ENCODE measurements at regions not wholly inside any gene's neighbourhood (a gene's known extent, or its start where the extent isn't known, plus 50 kb on each side); places are given as distances from the start of the nearest gene placed in this dataset.
"Not testable (repeated sequence)": the region's sequence is repeated elsewhere in the genome, so short reads cannot be mapped to it uniquely, and the experiment has no call there.

DNA sequence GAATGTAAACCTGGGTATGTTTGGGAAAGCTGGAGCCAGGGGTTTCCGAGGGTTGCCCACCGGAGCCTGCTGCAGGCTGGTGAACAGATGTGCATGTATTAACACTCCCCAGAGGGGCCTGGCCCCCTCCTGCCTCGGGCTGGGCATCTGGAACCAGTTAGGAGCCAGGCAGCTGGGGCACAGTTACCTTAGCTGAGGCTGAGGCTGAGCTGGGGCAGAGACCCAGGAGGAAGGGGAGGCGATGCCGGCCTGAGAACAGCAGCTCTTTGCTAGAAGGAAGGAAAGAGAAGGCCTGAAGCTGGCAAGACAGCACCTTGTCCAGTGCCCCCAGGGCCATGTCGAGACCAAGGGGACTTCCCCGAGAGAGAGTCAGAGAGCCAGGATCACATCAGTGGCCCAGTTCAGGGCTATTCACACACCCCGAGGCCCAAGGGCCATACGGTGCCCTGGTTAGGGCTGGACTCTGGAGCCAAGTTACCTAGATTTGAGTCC, 65.8 kb downstream of the RMI2 start:
- TF ChIP-seq POLR2A (IDR thresholded peaks at IDR 0.05; ENCODE audit: low read length) (no peak), GATA1 (IDR thresholded peaks at IDR 0.05; ENCODE audit: low read depth, low read length) (no peak)
- no peak for DNase-seq

DNA sequence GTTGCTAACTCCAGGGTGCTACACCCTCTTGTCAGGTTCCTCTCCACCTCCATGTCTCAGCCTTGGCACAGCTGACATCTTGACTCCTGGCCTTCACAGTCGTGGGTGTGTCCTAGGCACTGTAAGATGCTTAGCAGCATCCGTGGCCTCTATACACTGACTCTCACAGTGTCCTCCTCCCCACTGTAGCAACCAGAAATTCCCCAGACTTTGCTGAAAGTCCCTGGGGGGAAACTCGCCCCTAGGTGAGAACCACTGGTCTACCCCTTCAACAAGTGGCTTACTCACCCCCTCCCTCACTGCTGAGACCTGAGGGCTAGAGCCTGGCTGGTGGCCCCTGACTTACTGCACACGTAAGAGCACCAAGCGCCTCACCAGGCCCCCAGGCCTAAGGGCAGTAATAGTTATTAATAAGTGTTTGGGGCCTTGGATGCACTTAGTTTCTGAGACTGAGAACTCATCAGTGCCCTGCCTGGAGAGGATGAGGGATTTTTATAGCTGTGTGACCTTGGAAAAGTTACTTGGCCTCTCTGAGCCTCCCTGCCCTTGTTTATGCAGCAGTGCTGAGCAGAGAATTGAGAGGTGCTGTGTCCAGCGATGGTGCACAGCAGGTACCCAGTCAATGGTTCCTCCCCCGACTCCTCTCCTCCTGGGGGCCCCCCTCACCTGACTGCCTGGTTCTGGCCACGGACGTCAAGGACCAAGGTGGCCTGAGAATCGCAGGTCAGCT, 67.1 kb downstream of the RMI2 start:
- DNase-seq, result no peak
- no peak for TF ChIP-seq GATA1 (IDR thresholded peaks at IDR 0.05; ENCODE audit: low read depth, low read length)
- TF ChIP-seq POLR2A (IDR thresholded peaks at IDR 0.05; ENCODE audit: low read length), result no peak

DNA sequence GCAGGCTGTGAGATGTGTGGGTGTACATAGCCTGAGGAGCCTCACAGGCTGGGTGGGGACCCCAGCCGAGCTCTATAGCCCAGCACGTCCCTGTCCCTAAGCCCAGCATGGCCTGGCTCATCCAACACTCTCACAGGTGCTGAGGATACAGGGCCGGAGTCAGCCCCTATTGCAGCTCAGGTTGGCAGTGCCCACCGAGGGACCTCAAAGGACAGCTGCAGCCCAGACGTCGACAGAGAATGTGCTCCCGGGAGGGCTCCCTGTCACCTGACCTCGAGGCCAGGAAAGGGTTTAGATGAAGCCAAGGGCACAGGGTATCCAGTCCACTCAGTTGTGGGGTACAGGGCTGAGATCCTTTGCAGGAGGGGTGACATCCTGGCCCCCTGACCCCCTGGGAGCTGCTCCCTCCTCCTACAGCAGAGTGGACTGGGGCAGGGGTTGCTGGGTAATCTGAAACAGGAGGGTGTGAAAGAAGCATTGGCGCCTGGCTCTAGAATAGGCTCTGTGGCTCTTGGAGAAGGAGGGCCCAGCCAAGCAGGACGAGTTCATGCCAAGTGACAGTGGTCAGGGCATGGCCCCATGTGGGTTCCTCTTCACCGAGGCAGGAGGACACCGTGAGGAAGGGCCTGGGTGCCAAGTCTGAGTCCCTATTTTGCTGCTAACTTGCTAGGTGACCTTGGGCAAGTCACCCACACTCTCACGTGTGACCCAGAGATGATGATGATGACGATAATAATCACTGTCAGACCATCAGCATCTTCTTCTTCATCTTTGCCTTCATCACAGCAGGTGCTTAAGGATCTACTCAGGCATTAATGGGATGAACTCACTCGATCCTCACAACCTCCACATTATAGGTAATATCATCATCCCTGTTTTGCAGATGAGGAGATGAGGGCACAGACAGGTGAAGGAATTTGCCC, 68.0 kb downstream of the RMI2 start:
- no peak for TF ChIP-seq GATA1 (IDR thresholded peaks at IDR 0.05; ENCODE audit: low read depth, low read length)
- TF ChIP-seq POLR2A (IDR thresholded peaks at IDR 0.05; ENCODE audit: low read length), result no peak

DNA sequence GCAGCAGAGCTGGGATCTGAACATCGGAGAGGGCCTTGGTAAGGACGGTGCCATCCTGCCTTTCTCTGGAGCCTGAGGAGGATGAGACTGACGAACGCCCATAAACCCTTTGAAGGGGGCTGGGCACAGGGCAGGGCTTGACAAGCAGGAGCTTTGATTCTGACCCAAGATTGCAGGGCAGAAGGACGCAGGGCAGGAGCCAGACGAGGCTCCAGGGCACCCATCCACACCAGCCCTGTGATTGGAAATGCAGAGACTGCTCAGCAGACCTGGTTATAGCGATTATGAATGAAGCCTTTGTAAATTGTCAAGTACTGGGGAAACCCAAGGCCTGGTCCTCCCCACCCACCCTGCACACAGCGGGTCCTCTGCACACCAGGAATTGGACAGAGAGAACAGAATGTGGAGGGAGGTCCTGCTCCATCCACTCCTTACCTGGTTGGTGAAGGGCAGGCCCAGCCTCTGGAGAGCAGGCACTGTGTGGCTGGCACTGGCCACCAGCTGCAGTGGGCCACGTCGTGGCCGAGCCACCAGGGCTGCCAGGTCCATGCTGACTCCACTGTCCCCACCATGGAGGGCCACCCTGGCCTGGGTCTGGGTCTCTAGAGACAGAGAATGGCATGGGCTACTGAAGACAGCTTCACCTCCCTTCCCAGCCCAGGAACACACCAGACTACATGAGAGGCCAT, 68.8 kb downstream of the RMI2 start:
- no peak for TF ChIP-seq GATA1 (IDR thresholded peaks at IDR 0.05; ENCODE audit: low read depth, low read length)
- no peak for TF ChIP-seq POLR2A (IDR thresholded peaks at IDR 0.05; ENCODE audit: low read length)
- DNase-seq, result no peak

More for the DNA sequence above, 68.0 kb downstream of the RMI2 start:
- DNase-seq, result no peak

GRCh38 chr16:11414815-11415775, 69.8 kb downstream of the RMI2 start:
- TF ChIP-seq GATA1 (IDR thresholded peaks at IDR 0.05; ENCODE audit: low read depth, low read length) (no peak), POLR2A (IDR thresholded peaks at IDR 0.05; ENCODE audit: low read length) (no peak)
- no peak for DNase-seq

GRCh38 chr16:11416228-11417001, 71.2 kb downstream of the RMI2 start:
- DNase-seq, result no peak
- TF ChIP-seq POLR2A (IDR thresholded peaks at IDR 0.05; ENCODE audit: low read length), result no peak
- TF ChIP-seq GATA1 (IDR thresholded peaks at IDR 0.05; ENCODE audit: low read depth, low read length), result no peak

DNA sequence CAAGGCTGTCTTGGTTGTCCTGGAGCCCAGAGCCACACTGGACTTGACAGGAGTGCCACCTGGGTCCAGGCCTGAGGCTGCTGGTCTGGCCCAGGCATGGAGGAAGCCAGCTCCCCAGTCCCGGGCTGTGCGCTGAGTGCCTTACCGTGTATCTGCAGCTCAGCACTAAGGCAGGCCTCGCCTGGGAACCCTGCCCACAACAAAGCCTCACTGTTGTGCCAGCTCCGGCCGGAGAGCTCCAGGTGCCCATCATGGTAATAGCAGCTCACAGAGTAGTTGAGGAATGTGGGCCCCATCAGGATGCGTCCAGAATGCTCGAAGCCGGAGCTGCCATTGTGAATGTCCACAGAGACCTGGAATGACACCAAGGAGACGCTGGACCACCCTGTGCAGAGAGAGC, 72.2 kb downstream of the RMI2 start:
- DNase-seq, result no peak
- TF ChIP-seq POLR2A (IDR thresholded peaks at IDR 0.05; ENCODE audit: low read length), result no peak
- no peak for TF ChIP-seq GATA1 (IDR thresholded peaks at IDR 0.05; ENCODE audit: low read depth, low read length)

- no peak for DNase-seq
- TF ChIP-seq POLR2A (IDR thresholded peaks at IDR 0.05; ENCODE audit: low read length) (no peak), GATA1 (IDR thresholded peaks at IDR 0.05; ENCODE audit: low read depth, low read length) (no peak)
Measured at GRCh38 chr16:11418506-11418905, 73.2 kb downstream of the RMI2 start.

DNA sequence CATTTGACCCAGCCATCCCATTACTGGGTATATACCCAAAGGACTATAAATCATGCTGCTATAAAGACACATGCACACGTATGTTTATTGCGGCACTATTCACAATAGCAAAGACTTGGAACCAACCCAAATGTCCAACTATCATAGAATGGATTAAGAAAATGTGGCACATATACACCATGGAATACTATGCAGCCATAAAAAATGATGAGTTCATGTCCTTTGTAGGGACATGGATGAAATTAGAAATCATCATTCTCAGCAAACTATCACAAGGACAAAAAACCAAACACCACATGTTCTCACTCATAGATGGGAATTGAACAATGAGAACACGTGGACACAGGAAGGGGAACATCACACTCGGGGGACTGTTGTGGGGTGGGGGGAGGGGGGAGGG, 74.8 kb downstream of the RMI2 start:
- DNase-seq, result not testable (repeated sequence)

GRCh38 chr16:11420895-11421294, 75.6 kb downstream of the RMI2 start:
- DNase-seq, result no peak
- TF ChIP-seq POLR2A (IDR thresholded peaks at IDR 0.05; ENCODE audit: low read length) (no peak), GATA1 (IDR thresholded peaks at IDR 0.05; ENCODE audit: low read depth, low read length) (no peak)

DNA sequence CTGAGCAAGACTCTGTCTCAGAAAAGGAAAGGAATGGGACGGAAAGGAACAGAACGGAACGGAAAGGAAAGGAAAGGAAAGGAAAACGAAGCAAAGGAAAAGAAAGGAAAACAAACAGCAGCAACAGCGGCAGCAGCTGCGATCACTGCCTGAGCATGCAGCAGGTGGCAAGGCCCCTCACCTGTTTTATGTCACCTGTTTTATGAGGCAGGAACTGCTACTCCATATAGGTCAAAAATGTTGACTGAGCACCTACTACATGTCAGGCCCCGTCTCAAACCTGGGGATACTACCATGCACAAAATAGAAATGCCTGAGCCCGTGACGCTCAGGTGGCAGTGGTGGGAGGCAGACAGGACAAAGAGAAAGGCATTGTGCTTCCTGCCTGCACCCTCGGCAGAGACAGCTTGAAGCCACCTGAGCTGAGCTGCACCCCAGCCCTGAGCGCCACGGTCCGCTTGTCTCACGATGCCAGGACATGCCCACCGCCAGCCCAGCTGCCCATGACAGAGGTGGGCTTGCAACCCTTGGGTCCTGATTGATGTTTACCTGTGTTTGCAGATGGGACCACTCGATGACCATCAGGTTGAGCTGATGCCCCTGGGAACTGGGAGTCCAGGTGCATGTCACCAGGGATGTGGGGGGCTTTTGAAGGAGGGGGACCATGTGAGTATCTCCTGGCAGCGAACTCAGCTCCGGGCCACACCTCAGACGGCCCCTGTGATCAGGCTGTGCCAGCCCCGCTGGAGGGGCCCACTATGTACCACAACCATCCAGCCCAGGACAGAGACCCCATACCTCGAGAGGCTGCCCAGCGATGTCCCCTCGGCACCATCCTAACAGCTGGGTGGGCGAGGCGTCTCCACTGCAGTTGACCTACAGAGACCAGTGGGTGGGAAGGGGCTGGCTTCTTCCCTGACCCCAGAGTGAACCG, 77.4 kb downstream of the RMI2 start:
- DNase-seq, result no peak
- TF ChIP-seq GATA1 (IDR thresholded peaks at IDR 0.05; ENCODE audit: low read depth, low read length), result no peak
- TF ChIP-seq POLR2A (IDR thresholded peaks at IDR 0.05; ENCODE audit: low read length), result no peak
